H9 (cell line): ENCODE measurements at regions not wholly inside any gene's neighbourhood (a gene's known extent, or its start where the extent isn't known, plus 50 kb on each side); places are given as distances from the start of the nearest gene placed in this dataset.

Experiments
- DNase-seq: peaks from one replicate; pipeline ENCODE4 v3.0.0-alpha.2; 2017
- H2AFZ ChIP-seq: one replicate; pipeline ENCODE4 v1.6.1; 2013; ENCODE audit warnings: mild to moderate bottlenecking, low read length, control low read depth, moderate library complexity
- H2AK5ac ChIP-seq: 2 replicates; pipeline ENCODE4 v1.6.1; 2013; ENCODE audit warnings: low read length, control low read depth, mixed read lengths; ENCODE audit not compliant: insufficient read length
- H2BK120ac ChIP-seq: one replicate; pipeline ENCODE4 v1.6.1; 2013; ENCODE audit warnings: low read depth, mild to moderate bottlenecking, low read length, control low read depth, inconsistent platforms; ENCODE audit not compliant: poor library complexity, severe bottlenecking
- H2BK12ac ChIP-seq: 2 replicates; pipeline ENCODE4 v1.6.1; 2013; ENCODE audit warnings: low read length, control low read depth, mixed read lengths, low read depth; ENCODE audit not compliant: insufficient read length
- H2BK15ac ChIP-seq: 2 replicates; pipeline ENCODE4 v1.6.1; 2013; ENCODE audit warnings: low read depth, low read length, control low read depth
- H2BK20ac ChIP-seq: one replicate; pipeline ENCODE4 v1.6.1; 2013; ENCODE audit warnings: low read depth, mild to moderate bottlenecking, low read length, control low read depth, inconsistent platforms; ENCODE audit not compliant: poor library complexity, severe bottlenecking
- H2BK5ac ChIP-seq: 2 replicates; pipeline ENCODE4 v1.6.1; 2013; ENCODE audit warnings: low read length, control low read depth, mixed read lengths; ENCODE audit not compliant: insufficient read length
- H3K14ac ChIP-seq: 2 replicates; pipeline ENCODE4 v1.6.1; 2013; ENCODE audit warnings: low read length, control low read depth; ENCODE audit not compliant: insufficient read depth
- H3K18ac ChIP-seq: 2 replicates; pipeline ENCODE4 v1.6.1; 2013; ENCODE audit warnings: low read depth, mild to moderate bottlenecking, mixed read lengths, low read length, control low read depth; ENCODE audit not compliant: insufficient read length
- H3K23ac ChIP-seq: 2 replicates; pipeline ENCODE4 v1.6.1; 2013; ENCODE audit warnings: low read length, control low read depth, mixed read lengths, low read depth; ENCODE audit not compliant: insufficient read length
- H3K23me2 ChIP-seq: 2 replicates; pipeline ENCODE4 v1.6.1; 2013; ENCODE audit warnings: low read depth, mild to moderate bottlenecking, mixed read lengths, low read length, control low read depth; ENCODE audit not compliant: insufficient read length, poor library complexity, severe bottlenecking
- H3K27ac ChIP-seq: 2 replicates; pipeline ENCODE4 v1.5.1; 2013; ENCODE audit warnings: low read length, control low read depth, mixed read lengths, low read depth; ENCODE audit not compliant: insufficient read length
- H3K27me3 ChIP-seq: 2 replicates; pipeline ENCODE4 v1.6.1; 2013; ENCODE audit warnings: low read length, control low read depth, inconsistent platforms; ENCODE audit not compliant: insufficient read depth
- H3K4ac ChIP-seq: 2 replicates; pipeline ENCODE4 v1.6.1; 2013; ENCODE audit warnings: low read depth, mild to moderate bottlenecking, control low read depth, inconsistent platforms, low read length, moderate library complexity
- H3K4me1 ChIP-seq: 2 replicates; pipeline ENCODE4 v1.6.1; 2013; ENCODE audit warnings: low read length, control low read depth, inconsistent platforms; ENCODE audit not compliant: insufficient read depth
- H3K4me2 ChIP-seq: 2 replicates; pipeline ENCODE4 v1.6.1; 2013; ENCODE audit warnings: low read length, control low read depth, mixed read lengths; ENCODE audit not compliant: insufficient read length, insufficient read depth
- H3K56ac ChIP-seq: 2 replicates; pipeline ENCODE4 v1.6.1; 2013; ENCODE audit warnings: low read depth, mild to moderate bottlenecking, mixed read lengths, low read length, control low read depth; ENCODE audit not compliant: insufficient read length
- H3K79me1 ChIP-seq: 2 replicates; pipeline ENCODE4 v1.6.1; 2013; ENCODE audit warnings: low read depth, mild to moderate bottlenecking, moderate library complexity, low read length, control low read depth, inconsistent platforms; ENCODE audit not compliant: insufficient read depth, poor library complexity, severe bottlenecking
- H3K79me2 ChIP-seq: 2 replicates; pipeline ENCODE4 v1.6.1; 2013; ENCODE audit warnings: low read length, control low read depth, inconsistent platforms; ENCODE audit not compliant: insufficient read depth
- H3K9ac ChIP-seq: 2 replicates; pipeline ENCODE4 v1.6.1; 2013; ENCODE audit warnings: low read length, control low read depth, mixed read lengths; ENCODE audit not compliant: insufficient read length; ENCODE audit errors: extremely low read depth
- H3K9me3 ChIP-seq: one replicate; pipeline ENCODE4 v1.6.1; 2013; ENCODE audit warnings: low read depth, low read length, inconsistent platforms; ENCODE audit not compliant: control insufficient read depth
- H3T11ph ChIP-seq: one replicate; pipeline ENCODE4 v1.6.1; 2013; ENCODE audit warnings: mild to moderate bottlenecking, low read length, control low read depth, inconsistent platforms
- H4K20me1 ChIP-seq: one replicate; pipeline ENCODE4 v1.6.1; 2013; ENCODE audit not compliant: control insufficient read depth, insufficient read length, insufficient read depth
- H4K5ac ChIP-seq: 2 replicates; pipeline ENCODE4 v1.6.1; 2013; ENCODE audit warnings: low read depth, mild to moderate bottlenecking, mixed read lengths, low read length, control low read depth; ENCODE audit not compliant: insufficient read length
- H4K8ac ChIP-seq: replicated peaks from 2 replicates; pipeline ENCODE4 v1.6.1; 2013; ENCODE audit warnings: low read length, control low read depth, mixed read lengths, low read depth; ENCODE audit not compliant: insufficient read length
- H4K91ac ChIP-seq: 2 replicates; pipeline ENCODE4 v1.6.1; 2013; ENCODE audit warnings: low read depth, mild to moderate bottlenecking, moderate library complexity, mixed read lengths, low read length, control low read depth; ENCODE audit not compliant: insufficient read length
- H3K27ac Mint-ChIP-seq, 3 experiments: 2 replicates in 2 of 3; 3 replicates in 1 of 3; pipeline ENCODE4 v1.8.0; 2020 to 2021; ENCODE audit warnings: mixed read lengths in 3 of 3, mild to moderate bottlenecking in 1 of 3, moderate library complexity in 1 of 3
- H3K27me3 Mint-ChIP-seq: 2 replicates; pipeline ENCODE4 v1.8.0; 2021; ENCODE audit warnings: low read depth, mild to moderate bottlenecking, moderate library complexity, mixed read lengths
- H3K36me3 Mint-ChIP-seq, 3 experiments: 2 replicates in 2 of 3; 3 replicates in 1 of 3; pipeline ENCODE4 v1.8.0; 2020 to 2021; ENCODE audit warnings: low read depth in 3 of 3, mixed read lengths in 3 of 3; ENCODE audit not compliant: insufficient read depth in 1 of 3
- H3K4me1 Mint-ChIP-seq, 2 experiments: 2 replicates each; pipeline ENCODE4 v1.8.0; 2020; ENCODE audit warnings: mixed read lengths in 2 of 2
- H3K4me3 Mint-ChIP-seq, 2 experiments: 2 replicates in 1 of 2; 3 replicates in 1 of 2; pipeline ENCODE4 v1.8.0; 2020 to 2021; ENCODE audit warnings: mild to moderate bottlenecking in 2 of 2, mixed read lengths in 2 of 2, moderate library complexity in 1 of 2
- H3K9me3 Mint-ChIP-seq, 2 experiments: 2 replicates in 1 of 2; 3 replicates in 1 of 2; pipeline ENCODE4 v1.8.0; 2020; ENCODE audit warnings: mild to moderate bottlenecking in 2 of 2, mixed read lengths in 2 of 2, moderate library complexity in 1 of 2
- CTCF ChIP-seq: fragments of 200-600 bp; sonication (generic); conservative IDR thresholded peaks from 3 replicates; pipeline ENCODE4 v1.8.0; 2021; ENCODE audit warnings: antibody characterized with exemption, mild to moderate bottlenecking
- WGBS: extraction: QIAGEN DNeasy Blood & Tissue Kit; methylation state at CpG from one replicate; pipeline ENCODE4 v1.1.7; 2013; ENCODE audit warnings: missing lambda C conversion rate, low lambda C conversion rate, mixed read lengths; ENCODE audit not compliant: insufficient read length; ENCODE audit errors: extremely low coverage; 5-methylcytosine and 5-hydroxymethylcytosine counted together

GRCh38 chr13:73142071-73142470 lies 83.3 kb downstream of the KLF5 start:
- no peak overlapping the region for H3K27ac ChIP-seq
- H3K4me1 Mint-ChIP-seq: peaks cover 17 to 20% of the 10 kb centered on the region in 2 experiments
- no peak overlapping the region for H2BK12ac ChIP-seq
- H3K4me1 ChIP-seq: peaks cover 5% of the 10 kb centered on the region; the same call in 1 of the 2 replicates
- no peaks in the 10 kb centered on the region for H3K27me3 ChIP-seq
- H4K8ac ChIP-seq: no peak overlapping the region
- H3K23ac ChIP-seq: no peak overlapping the region
- no peaks in the 10 kb centered on the region for H3K79me1 ChIP-seq
- no peak overlapping the region for H2BK5ac ChIP-seq
- no peak overlapping the region for H2AFZ ChIP-seq
- H3K18ac ChIP-seq: no peak overlapping the region
- H3K14ac ChIP-seq: no peak overlapping the region
- H2AK5ac ChIP-seq: no peak overlapping the region
- H3K9me3 ChIP-seq: no peaks in the 10 kb centered on the region
- no peak overlapping the region for H2BK20ac ChIP-seq
- no peak overlapping the region for H2BK15ac ChIP-seq
- no peak overlapping the region for H3K4me2 ChIP-seq
- no peak overlapping the region for H3K9ac ChIP-seq
- no peaks in the 10 kb centered on the region for H3K79me2 ChIP-seq
- no peak overlapping the region for H3K4ac ChIP-seq
- no peak overlapping the region for H3T11ph ChIP-seq
- H3K23me2 ChIP-seq: no peaks in the 10 kb centered on the region
- H4K20me1 ChIP-seq: no peaks in the 10 kb centered on the region
- WGBS: no CpG with 5 or more reads among the region's 5 CpGs
- H3K56ac ChIP-seq: no peak overlapping the region
- H3K27me3 Mint-ChIP-seq: no peaks in the 10 kb centered on the region
- H3K27ac Mint-ChIP-seq: no peak overlapping the region
- DNase-seq: no peak
- no peak overlapping the region for H4K91ac ChIP-seq
- H3K36me3 Mint-ChIP-seq: no peaks in the 10 kb centered on the region
- H3K9me3 Mint-ChIP-seq: no peaks in the 10 kb centered on the region
- no peak overlapping the region for H3K4me3 Mint-ChIP-seq
- H4K5ac ChIP-seq: no peak overlapping the region
- H2BK120ac ChIP-seq: no peak overlapping the region
- TF ChIP-seq CTCF: no peak
